Activated naive CD4-positive, alpha-beta T cell treated with anti-CD3 and anti-CD28 coated beads, Interleukin-2, amount 10 ng/mL, durations not matched to agents 7 days and 5 days (primary cell): ENCODE measurements at regions not wholly inside any gene's neighbourhood (a gene's known extent, or its start where the extent isn't known, plus 50 kb on each side); places are given as distances from the start of the nearest gene placed in this dataset.

Source experiments
- CTCF ChIA-PET: fragments of 350-600 bp; sonication (Branson Sonifier 250); formaldehyde crosslinking; loops from one replicate; lab custom pipeline; 2021; ENCODE audit warnings: antibody characterized with exemption; lab: Charles Lee
- DNase-seq: peaks from one replicate; pipeline ENCODE4 v3.0.0-alpha.2; 2020
- H3K27ac Mint-ChIP-seq: one replicate; pipeline ENCODE4 v1.8.0; 2021; ENCODE audit warnings: mild to moderate bottlenecking, moderate library complexity, mixed read lengths
- H3K27me3 Mint-ChIP-seq: one replicate; pipeline ENCODE4 v1.8.0; 2021; ENCODE audit warnings: mild to moderate bottlenecking, mixed read lengths
- H3K36me3 Mint-ChIP-seq: one replicate; pipeline ENCODE4 v1.8.0; 2021; ENCODE audit warnings: mixed read lengths
- H3K4me1 Mint-ChIP-seq: one replicate; pipeline ENCODE4 v1.8.0; 2021; ENCODE audit warnings: mixed read lengths
- H3K4me3 Mint-ChIP-seq: one replicate; pipeline ENCODE4 v1.8.0; 2021; ENCODE audit warnings: mild to moderate bottlenecking, moderate library complexity, mixed read lengths
- H3K9me3 Mint-ChIP-seq: one replicate; pipeline ENCODE4 v1.8.0; 2021; ENCODE audit warnings: mixed read lengths

DNA sequence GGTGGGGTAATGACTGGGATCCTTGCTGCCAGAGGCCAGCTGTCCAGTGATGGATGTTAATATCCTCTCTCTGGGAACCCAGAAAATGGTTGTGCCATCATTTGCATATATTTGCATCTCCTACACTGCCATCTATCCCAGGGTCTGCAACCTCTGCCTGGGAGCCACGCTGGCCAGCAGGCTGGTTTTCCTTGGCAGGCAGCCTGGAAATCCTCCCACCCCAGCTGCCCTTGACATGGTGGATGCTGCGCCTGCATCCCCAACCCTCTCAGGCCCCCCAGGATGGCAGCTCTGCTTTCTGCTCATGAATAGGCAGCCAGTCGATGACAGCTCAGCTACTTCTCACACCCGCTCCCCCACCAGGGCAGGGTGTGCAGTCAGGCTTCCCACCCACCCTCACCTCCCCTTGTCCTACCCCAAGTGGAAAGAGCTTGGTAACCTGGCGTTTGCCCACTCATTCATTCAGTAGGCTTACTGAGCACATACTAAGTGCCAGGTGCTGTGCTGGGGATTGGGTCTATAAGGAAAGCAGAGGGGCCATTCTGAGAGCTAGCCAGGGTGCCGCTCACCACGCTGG, 202.5 kb downstream of the TRIM29 start:
- DNase-seq = no peak
- CTCF ChIA-PET = no interaction called here
- Mint-ChIP-seq H3K27ac (no peak overlapping the region), H3K36me3 (no peaks in the 10 kb centered on the region), H3K9me3 (no peaks in the 10 kb centered on the region), H3K4me3 (no peak overlapping the region), H3K4me1 (no peaks in the 10 kb centered on the region), H3K27me3 (peaks cover 9% of the 10 kb centered on the region)

DNA sequence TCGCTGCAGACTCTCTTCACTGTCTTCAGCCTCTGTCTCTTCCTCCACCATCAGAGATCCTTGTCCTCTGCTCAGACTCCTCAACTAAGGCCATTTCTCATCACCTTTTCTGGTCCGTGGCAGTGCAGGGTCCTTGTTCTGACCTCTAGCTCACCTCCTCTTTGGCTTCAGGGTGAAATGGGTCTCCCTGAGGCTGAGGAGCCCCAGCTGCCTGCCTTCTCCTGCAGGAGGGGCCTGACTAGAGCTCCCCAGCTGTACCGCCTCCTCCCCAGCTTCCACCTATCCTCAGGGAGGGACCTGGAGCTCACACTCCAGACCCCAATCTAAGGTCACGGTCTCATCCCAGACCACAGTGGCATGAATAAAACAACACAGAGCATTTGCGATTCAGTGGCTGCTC, 203.0 kb downstream of the TRIM29 start:
- Mint-ChIP-seq H3K27ac (no peak overlapping the region), H3K27me3 (peaks cover 9% of the 10 kb centered on the region), H3K4me3 (no peak overlapping the region), H3K9me3 (no peaks in the 10 kb centered on the region), H3K36me3 (no peaks in the 10 kb centered on the region), H3K4me1 (no peaks in the 10 kb centered on the region)
- DNase-seq = no peak
- CTCF ChIA-PET = no interaction called here

DNA sequence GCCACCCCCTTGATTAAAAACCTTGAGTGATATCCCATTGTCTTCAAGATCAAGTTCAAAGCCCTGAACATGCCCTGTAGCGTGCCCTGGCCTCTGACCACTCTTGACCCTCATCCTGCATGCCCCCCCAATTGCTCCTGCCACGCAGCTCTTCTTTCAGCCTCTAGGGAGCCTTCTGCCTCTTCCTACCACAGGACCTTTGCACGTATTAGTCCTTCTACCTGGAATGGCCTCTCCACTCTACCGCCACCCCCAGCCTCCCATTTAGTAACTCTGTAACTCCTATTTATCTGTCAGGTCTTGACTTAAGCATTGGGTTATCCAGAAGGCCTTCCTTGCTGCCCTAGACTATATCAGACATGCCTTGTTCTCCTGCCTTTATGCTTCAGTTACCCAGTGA, 203.6 kb downstream of the TRIM29 start:
- peaks cover 9% of the 10 kb centered on the region for H3K27me3 Mint-ChIP-seq

DNA sequence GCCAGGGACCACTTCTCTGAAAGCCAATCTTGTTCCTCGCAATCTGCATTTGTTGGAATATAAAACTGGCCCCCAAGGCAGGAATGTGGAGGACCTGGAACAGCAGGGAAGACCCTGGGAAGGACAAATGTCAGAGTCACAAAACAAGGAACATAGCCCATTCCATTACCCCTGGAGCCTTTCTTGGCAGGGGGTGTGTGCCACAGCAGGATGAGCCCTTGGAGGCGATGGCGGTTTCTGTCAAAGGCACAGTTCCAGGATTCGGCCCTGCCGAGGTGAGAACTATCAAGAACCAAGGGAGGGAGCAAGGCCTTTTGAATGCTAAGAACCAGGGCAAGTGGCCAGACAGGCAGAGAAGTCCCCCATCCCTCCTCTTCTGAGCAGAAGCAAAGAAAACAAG, 204.3 kb downstream of the TRIM29 start:
- CTCF ChIA-PET = no interaction called here

More for the DNA sequence above, 203.6 kb downstream of the TRIM29 start:
- no peaks in the 10 kb centered on the region for H3K4me1 Mint-ChIP-seq
- no peak overlapping the region for H3K4me3 Mint-ChIP-seq
- H3K36me3 Mint-ChIP-seq = no peaks in the 10 kb centered on the region
- DNase-seq = no peak
- H3K9me3 Mint-ChIP-seq = no peaks in the 10 kb centered on the region
- no peak overlapping the region for H3K27ac Mint-ChIP-seq
- CTCF ChIA-PET = no interaction called here

DNA sequence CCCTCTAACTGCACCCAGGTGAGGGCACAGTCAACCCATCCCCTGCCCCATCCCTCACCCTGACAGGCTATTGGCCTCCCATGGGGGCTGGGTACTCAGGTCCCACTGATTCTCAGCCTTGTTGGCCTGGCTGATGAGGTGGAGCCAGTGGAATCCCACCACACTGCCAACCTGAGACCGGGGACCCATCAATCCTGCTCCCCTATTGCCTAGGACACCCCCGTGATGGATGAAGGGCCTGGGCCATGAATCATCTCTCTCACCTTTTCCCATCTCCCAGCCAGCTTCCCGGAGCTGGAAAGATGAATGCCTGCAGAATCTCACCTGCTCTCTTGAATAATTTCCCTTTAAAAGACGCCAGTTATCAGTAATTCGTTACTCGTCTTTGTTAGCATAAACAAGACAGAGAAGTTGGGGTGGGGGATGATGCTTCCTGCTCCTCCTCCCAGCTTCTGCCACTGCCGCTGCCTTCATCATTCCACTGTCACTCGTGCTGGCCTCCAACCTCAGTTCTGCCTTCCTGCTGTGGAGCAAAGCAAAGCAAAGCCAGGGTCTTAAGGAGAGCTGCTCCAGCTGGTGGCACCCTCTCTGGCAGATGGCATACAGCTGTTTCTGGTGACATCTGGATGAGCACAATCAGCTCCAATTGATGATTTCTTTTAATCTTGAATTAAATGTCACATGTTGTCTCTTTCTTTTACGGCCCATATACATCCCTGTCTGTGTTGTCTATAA, 204.0 kb upstream of the NECTIN1 start:
- CTCF ChIA-PET = no interaction called here
- DNase-seq = no peak
- Mint-ChIP-seq H3K4me1 (no peaks in the 10 kb centered on the region), H3K27me3 (peaks cover 9% of the 10 kb centered on the region), H3K9me3 (no peaks in the 10 kb centered on the region), H3K27ac (no peak overlapping the region), H3K4me3 (no peak overlapping the region), H3K36me3 (no peaks in the 10 kb centered on the region)

More for the DNA sequence above, 204.3 kb downstream of the TRIM29 start:
- Mint-ChIP-seq H3K9me3 (no peaks in the 10 kb centered on the region), H3K36me3 (no peaks in the 10 kb centered on the region), H3K27me3 (peaks cover 9% of the 10 kb centered on the region), H3K4me3 (no peak overlapping the region), H3K4me1 (no peaks in the 10 kb centered on the region), H3K27ac (no peak overlapping the region)
- DNase-seq = no peak

DNA sequence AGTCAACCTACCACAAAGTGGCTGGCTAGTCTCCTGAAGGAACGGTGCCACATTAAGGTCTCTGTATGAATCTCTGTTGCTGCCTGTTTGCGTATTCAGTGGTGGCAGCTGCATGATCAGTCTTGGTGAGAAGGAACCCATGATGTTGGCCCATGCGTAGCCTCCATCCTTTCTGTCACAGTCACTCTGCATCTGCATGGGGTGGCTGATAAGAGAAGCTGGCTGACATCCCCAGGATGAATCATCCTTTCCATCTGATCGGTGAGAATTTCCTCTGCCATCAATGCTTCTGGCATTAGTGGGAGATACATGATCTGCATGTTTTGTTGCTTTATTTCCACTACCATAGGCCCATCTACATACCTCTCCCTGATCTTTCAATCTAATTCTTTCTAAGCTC, 199.0 kb upstream of the NECTIN1 start:
- Mint-ChIP-seq H3K36me3 (no peaks in the 10 kb centered on the region), H3K27me3 (no peaks in the 10 kb centered on the region), H3K27ac (no peak overlapping the region), H3K9me3 (no peaks in the 10 kb centered on the region), H3K4me1 (no peaks in the 10 kb centered on the region), H3K4me3 (no peak overlapping the region)
- CTCF ChIA-PET = no interaction called here
- DNase-seq = no peak

DNA sequence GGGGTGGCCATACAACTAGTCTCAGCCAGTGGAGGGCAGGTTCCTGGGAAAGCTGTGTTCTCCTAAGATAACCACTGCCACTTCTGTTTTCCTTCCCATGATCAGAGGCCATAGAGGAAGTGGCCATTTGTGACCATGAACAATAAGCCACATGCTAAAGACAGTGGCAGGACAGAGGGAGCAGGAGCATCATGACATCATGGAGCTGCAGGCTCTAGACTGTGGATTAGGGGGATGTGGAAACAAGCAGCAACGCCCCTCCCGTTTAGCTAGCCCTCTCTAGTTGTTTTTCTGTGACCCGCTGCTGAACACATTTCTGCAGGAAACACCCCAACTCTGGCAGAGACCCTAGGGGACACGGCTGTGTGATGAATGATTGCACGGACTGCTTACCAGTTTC, 195.0 kb upstream of the NECTIN1 start:
- H3K4me1 Mint-ChIP-seq = no peaks in the 10 kb centered on the region
- H3K27ac Mint-ChIP-seq = no peak overlapping the region
- H3K4me3 Mint-ChIP-seq = no peak overlapping the region
- H3K36me3 Mint-ChIP-seq = no peaks in the 10 kb centered on the region
- H3K27me3 Mint-ChIP-seq = peaks cover 9% of the 10 kb centered on the region
- no peaks in the 10 kb centered on the region for H3K9me3 Mint-ChIP-seq
- CTCF ChIA-PET = no interaction called here
- DNase-seq = no peak

DNA sequence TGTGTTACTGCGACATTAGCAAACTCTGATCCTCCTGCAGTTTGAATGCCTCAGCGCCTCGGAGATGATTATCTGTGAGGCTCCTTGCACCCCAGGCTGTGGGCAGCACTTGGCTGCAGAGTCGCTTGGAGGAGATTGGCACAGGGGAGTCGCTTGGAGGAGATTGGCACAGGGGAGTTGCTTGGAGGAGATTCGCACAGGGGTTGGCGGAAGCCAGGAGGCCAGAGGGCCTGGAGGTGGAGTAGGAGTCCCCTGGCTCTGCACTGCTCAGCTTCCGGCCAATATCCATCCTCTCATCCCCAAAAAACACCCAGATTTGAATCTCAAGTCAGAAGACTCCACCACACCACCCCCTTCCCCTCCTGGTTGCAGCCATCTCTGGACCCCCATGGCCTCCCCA, 192.6 kb upstream of the NECTIN1 start:
- CTCF ChIA-PET = no interaction called here
- H3K4me3 Mint-ChIP-seq = no peak overlapping the region
- no peak for DNase-seq
- H3K36me3 Mint-ChIP-seq = no peaks in the 10 kb centered on the region
- no peaks in the 10 kb centered on the region for H3K4me1 Mint-ChIP-seq
- no peaks in the 10 kb centered on the region for H3K9me3 Mint-ChIP-seq
- H3K27me3 Mint-ChIP-seq = peaks cover 9% of the 10 kb centered on the region
- H3K27ac Mint-ChIP-seq = no peak overlapping the region

DNA sequence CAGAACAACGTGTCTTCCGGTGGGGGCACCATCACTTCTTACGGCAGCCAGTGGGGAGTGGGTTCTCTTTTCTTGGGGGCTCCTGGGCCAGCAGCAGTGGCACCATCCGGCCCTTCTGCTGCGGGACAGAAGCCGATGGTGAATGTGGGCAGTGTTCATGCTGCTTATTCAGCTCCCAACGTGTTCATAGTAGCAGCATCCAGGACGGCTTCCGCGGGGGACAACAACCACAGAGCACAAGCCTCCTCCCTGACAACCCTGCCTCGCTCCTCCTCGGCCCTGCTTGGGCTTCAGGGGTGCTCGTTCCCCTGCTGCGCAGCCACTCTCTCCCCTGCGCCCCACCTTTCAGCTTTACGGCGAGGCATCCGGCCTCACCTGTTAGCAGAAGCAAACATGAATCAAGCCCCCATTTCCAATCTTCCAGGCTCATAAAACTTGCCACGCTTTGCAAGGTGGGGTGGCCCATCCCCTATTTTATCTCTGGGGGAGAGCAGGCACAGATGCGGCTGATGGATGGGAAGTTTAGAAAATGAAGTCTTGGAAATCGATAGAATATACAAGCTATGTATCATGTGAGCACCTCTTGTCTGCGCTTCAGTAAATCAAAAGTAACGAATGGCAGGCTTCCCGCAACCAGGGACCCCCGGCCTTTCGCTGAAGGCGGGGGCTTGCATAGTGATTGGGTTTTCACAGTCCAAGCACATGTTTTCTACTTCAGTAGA, 191.8 kb upstream of the NECTIN1 start:
- Mint-ChIP-seq H3K9me3 (no peaks in the 10 kb centered on the region), H3K4me3 (no peak overlapping the region), H3K4me1 (no peaks in the 10 kb centered on the region), H3K36me3 (no peaks in the 10 kb centered on the region), H3K27ac (no peak overlapping the region), H3K27me3 (peaks cover 9% of the 10 kb centered on the region)
- CTCF ChIA-PET = no interaction called here
- no peak for DNase-seq

DNA sequence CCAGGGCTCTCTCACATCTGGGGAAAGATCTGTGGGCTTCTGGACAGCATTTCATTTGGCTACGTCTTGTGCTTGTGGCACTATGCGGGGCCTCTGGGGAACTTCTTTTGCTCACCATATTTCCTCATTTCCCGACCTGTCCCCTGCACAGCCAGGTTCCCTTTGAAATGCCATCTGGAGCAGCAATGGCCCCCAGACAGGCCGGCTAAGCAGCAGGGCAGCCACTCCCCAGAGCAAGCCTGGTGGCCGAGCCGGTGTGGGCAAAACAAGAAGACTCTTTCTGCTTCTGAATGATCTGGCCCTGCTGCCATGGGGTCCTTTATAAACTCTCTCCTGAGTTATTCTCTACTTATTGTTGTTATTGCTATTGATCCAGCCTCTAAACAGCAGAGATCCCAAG, 190.7 kb upstream of the NECTIN1 start:
- Mint-ChIP-seq H3K4me1 (no peaks in the 10 kb centered on the region), H3K36me3 (no peaks in the 10 kb centered on the region), H3K4me3 (no peak overlapping the region), H3K27me3 (peaks cover 9% of the 10 kb centered on the region), H3K27ac (no peak overlapping the region), H3K9me3 (peaks cover 2% of the 10 kb centered on the region)
- no peak for DNase-seq
- CTCF ChIA-PET = no interaction called here

DNA sequence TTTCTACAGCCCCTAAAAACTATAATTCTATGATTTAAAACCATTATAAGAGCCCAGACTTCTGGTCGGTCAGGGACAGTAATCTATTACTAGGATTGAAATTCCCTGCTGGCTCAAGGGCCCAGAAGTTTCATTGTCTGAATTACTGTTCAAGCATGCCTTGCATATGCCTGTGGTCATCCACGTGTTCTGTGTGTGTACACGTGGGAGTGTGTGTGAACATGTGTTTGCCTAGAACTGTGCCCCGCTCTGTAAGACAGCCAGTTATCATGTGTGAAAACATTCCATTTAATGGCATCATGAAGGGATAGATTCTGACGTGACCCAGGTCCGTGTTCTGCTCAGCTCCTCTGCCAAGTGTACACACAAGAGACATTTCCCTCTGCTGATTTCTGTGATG, 189.3 kb upstream of the NECTIN1 start:
- no peaks in the 10 kb centered on the region for H3K36me3 Mint-ChIP-seq

DNA sequence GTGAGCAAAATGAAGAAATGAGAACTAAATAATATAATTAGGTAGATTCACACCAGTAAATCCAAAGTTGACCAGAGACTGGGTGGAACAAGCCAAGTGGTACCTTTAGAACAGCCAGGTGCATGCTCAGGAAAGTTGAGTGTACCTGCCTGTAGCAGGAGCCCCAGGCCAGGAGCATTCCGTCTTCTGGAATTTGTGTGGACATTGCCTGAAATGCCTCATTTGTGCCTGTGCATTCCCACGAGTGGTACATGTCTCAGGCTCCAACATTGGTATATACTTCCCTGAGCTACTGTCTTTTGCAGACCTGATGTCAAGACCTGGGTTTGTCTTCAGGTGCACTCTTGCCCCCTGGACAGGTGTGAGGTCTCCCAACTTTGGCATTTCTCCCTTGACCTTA, 187.6 kb upstream of the NECTIN1 start:
- no peak overlapping the region for H3K4me3 Mint-ChIP-seq
- H3K27ac Mint-ChIP-seq = no peak overlapping the region
- peaks cover 5% of the 10 kb centered on the region for H3K27me3 Mint-ChIP-seq
- H3K36me3 Mint-ChIP-seq = no peaks in the 10 kb centered on the region
- CTCF ChIA-PET = no interaction called here
- no peaks in the 10 kb centered on the region for H3K4me1 Mint-ChIP-seq
- peaks cover 2% of the 10 kb centered on the region for H3K9me3 Mint-ChIP-seq
- DNase-seq = no peak

More for the DNA sequence above, 189.3 kb upstream of the NECTIN1 start:
- H3K27me3 Mint-ChIP-seq = peaks cover 9% of the 10 kb centered on the region
- no peak overlapping the region for H3K27ac Mint-ChIP-seq
- CTCF ChIA-PET = no interaction called here
- H3K4me3 Mint-ChIP-seq = no peak overlapping the region
- peaks cover 2% of the 10 kb centered on the region for H3K9me3 Mint-ChIP-seq
- H3K4me1 Mint-ChIP-seq = no peaks in the 10 kb centered on the region
- no peak for DNase-seq

DNA sequence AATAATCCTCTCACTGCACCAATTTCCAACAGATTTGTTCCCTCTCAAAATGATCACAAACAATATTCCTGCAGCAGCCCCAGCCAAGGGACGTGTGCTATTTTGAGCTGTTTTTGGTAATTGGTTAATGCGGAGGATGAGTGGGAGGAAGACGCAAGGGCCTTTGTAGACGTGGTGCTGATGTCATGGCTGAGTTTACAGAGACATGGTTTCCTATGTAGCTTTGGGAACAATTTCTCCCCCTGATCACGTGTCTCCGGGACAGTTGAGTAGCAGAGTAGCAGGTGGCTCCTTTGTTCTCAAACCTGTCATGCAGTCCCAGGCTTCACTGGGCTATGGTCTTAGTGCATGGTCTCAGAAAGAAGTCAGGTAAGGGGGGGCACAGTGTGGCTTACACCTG, 183.2 kb upstream of the NECTIN1 start:
- H3K4me1 Mint-ChIP-seq = no peaks in the 10 kb centered on the region
- DNase-seq = no peak
- no peaks in the 10 kb centered on the region for H3K36me3 Mint-ChIP-seq
- CTCF ChIA-PET = no interaction called here
- H3K9me3 Mint-ChIP-seq = peaks cover 2% of the 10 kb centered on the region
- H3K27me3 Mint-ChIP-seq = peaks cover 13% of the 10 kb centered on the region
- H3K4me3 Mint-ChIP-seq = no peak overlapping the region
- H3K27ac Mint-ChIP-seq = no peak overlapping the region

DNA sequence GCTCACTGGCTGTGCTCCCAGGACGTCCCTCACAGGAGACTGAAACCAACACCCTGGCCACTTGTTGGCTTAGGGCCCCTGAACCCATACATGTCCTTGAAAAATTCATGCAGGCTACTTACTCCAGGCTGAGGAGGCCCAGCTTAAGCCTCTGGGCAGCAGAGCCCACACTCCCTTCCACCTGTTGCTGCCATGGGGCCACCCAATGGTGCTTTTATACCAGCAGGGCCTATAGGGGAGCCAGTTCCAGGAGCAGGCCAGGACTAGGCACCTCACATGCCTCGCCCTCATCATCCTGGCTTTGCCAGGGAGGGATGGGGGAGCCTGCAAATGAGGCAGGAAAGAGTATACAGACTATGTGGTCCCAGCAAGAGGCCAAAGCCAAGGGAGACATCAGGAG, 181.7 kb upstream of the NECTIN1 start:
- peaks cover 2% of the 10 kb centered on the region for H3K9me3 Mint-ChIP-seq
- peaks cover 14% of the 10 kb centered on the region for H3K27me3 Mint-ChIP-seq
- H3K27ac Mint-ChIP-seq = no peak overlapping the region
- H3K36me3 Mint-ChIP-seq = no peaks in the 10 kb centered on the region
- no peaks in the 10 kb centered on the region for H3K4me1 Mint-ChIP-seq
- H3K4me3 Mint-ChIP-seq = no peak overlapping the region
- DNase-seq = no peak
- CTCF ChIA-PET = no interaction called here

DNA sequence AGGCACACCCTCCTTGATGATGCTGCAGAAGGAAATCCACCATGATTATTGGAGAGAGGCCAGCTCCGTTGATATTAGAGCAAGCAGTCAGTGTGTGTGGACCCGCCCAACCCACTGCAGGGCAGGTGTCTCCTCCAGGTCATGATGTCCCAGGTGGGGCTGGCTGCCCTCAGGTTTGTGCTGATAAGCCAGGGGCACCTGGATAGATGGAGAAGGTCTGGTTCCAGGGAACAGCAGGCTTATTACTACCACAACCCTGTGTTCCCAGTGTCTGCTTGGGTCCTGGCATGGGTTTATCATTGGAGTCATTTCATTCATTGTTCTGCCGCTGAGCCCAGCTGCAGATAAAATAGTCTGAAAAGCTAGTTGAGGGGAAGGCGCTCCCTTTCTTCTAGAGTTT, 181.1 kb upstream of the NECTIN1 start:
- CTCF ChIA-PET = no interaction called here
- Mint-ChIP-seq H3K4me3 (no peak overlapping the region), H3K27ac (no peak overlapping the region), H3K27me3 (peaks cover 20% of the 10 kb centered on the region), H3K9me3 (peaks cover 1% of the 10 kb centered on the region), H3K4me1 (no peaks in the 10 kb centered on the region), H3K36me3 (no peaks in the 10 kb centered on the region)
- no peak for DNase-seq
